ENCODE measurements at regions not wholly inside any gene's neighbourhood (a gene's known extent, or its start where the extent isn't known, plus 50 kb on each side); places are given as distances from the start of the nearest gene placed in this dataset.
"Not testable (repeated sequence)": the region's sequence is repeated elsewhere in the genome, so short reads cannot be mapped to it uniquely, and the experiment has no call there.

GRCh38 chr4:19016550-19016949 lies 995.0 kb upstream of the LCORL start:
- TF ChIP-seq CTCF, POLR2A (IDR thresholded peaks at IDR 0.05): not testable (repeated sequence)
